ENCODE measurements at regions not wholly inside any gene's neighbourhood (a gene's known extent, or its start where the extent isn't known, plus 50 kb on each side); places are given as distances from the start of the nearest gene placed in this dataset.

DNA sequence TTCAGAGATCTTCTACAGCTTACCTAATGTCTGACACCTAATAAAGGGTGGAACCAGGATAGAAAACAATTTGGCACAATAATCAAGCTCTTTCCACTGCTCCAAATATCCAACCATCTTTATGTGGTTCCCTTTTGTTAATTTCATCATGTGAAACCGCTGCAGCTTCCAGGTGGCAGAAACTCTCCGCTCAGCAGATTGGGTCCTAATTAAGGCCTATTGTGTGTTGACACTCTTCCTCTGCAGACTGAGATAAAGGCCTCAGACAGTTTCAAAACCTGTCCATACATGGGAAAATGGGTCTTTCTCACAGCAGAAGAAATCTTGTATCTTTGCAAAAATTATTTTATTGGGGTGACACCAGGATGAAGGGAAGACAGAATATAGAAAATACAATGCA is 1002.4 kb upstream of the SEMA6D start:
- Mint-ChIP-seq H3K27ac (peak overlapping the region in 1 of 3 donors; percentile 78), H3K9me3 (peaks cover 0 to 20% (median 3%) of the 10 kb centered on the region in 3 donors), H3K4me1 (no peaks in the 10 kb centered on the region), H3K4me3 (no peak overlapping the region), H3K27me3 (no peaks in the 10 kb centered on the region), H3K36me3 (no peaks in the 10 kb centered on the region)

DNA sequence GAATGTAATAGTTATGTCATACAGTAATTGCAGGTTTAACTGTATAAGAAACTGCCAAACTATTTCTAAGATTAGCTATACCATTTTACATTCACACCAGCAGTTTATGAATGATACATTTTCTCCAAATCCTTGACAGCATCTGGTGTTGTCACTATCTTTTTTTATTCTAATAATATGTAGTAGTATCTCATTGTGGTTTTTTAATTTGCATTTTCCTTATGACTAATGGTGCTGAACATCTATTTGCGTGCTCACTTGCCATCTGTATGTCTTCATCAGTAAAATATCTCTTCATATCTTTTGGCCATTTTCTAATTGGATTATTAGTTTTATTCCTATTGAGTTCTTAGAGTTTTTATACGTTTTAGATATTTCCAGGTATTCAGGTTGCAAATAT is 994.0 kb upstream of the SEMA6D start:
- H3K36me3 Mint-ChIP-seq: no peaks in the 10 kb centered on the region
- H3K27ac Mint-ChIP-seq: no peak overlapping the region
- H3K4me1 Mint-ChIP-seq: no peaks in the 10 kb centered on the region
- H3K27me3 Mint-ChIP-seq: no peaks in the 10 kb centered on the region
- H3K9me3 Mint-ChIP-seq: peaks cover 5 to 52% (median 16%) of the 10 kb centered on the region in 3 donors
- H3K4me3 Mint-ChIP-seq: no peak overlapping the region

- Mint-ChIP-seq H3K27ac (no peak overlapping the region), H3K4me1 (no peaks in the 10 kb centered on the region), H3K4me3 (no peak overlapping the region), H3K36me3 (no peaks in the 10 kb centered on the region), H3K27me3 (no peaks in the 10 kb centered on the region), H3K9me3 (peaks cover 4 to 24% (median 14%) of the 10 kb centered on the region in 3 donors)
Measured at GRCh38 chr15:46732060-46732459, 985.2 kb upstream of the SEMA6D start.

DNA sequence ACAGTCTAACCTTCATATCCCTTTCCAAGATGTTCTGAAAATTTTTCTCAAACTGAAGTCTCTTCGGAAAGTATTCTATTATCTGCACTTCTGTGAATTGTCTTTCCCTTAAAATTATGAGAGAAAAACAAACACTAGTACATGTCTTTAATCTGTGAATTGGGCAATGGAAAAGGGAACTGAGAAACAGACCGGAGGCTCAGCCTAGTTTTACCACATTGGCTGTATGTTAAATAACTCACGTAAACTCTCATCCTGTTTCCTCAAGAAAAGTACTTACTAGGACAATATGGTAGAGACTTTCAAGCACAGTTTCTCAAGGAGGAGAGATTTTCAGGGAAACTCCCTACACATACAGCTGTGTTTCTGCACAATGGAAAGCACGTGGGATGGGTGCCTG is 982.2 kb upstream of the SEMA6D start:
- peaks cover 2 to 4% (median 2%) of the 10 kb centered on the region in 3 donors for H3K9me3 Mint-ChIP-seq
- no peaks in the 10 kb centered on the region for H3K4me1 Mint-ChIP-seq
- no peak overlapping the region for H3K27ac Mint-ChIP-seq
- H3K4me3 Mint-ChIP-seq: no peak overlapping the region
- no peaks in the 10 kb centered on the region for H3K36me3 Mint-ChIP-seq
- H3K27me3 Mint-ChIP-seq: no peaks in the 10 kb centered on the region

DNA sequence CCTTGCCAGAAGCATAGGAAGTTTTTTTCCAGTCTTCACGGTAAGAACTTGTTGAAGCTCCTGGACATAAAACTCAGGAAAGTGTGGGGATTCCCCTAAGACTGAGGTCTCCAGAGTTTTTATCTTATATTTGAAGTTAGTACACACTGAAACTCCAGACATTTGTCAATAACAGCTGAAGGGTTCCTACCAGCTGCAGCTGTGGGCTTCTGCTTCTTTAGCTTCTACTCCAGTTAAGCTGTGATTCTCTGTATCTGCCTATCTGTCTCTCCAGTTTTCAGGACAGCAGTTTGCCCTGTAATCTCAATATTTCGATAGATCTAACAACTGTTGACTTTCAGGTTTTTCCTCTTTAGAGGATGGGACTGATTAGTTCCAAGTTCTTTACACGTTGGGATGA is 966.0 kb upstream of the SEMA6D start:
- no peaks in the 10 kb centered on the region for H3K36me3 Mint-ChIP-seq
- H3K27me3 Mint-ChIP-seq: no peaks in the 10 kb centered on the region
- H3K9me3 Mint-ChIP-seq: peaks cover 0 to 22% (median 4%) of the 10 kb centered on the region in 3 donors
- H3K27ac Mint-ChIP-seq: no peak overlapping the region
- no peak overlapping the region for H3K4me3 Mint-ChIP-seq
- H3K4me1 Mint-ChIP-seq: no peaks in the 10 kb centered on the region

DNA sequence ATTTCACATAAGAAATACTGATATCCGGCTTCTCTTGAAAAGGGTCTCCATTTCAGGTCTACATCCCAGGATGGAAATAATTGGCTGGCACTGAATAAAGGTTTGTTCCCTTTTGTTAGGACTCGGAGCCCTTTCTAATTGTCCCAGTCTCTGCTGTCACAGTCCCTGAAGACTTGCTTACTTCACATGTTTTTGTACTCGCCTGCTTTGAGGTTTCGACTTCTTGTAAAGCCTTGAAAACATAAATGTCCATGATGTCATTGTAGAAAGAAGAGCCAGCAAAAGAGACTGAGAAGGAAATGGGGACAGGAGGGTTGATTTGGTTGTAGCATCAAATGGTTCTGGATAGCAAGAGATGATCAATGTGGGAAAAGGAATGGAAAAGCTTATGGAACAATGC is 963.4 kb upstream of the SEMA6D start:
- peaks cover 0 to 31% (median 6%) of the 10 kb centered on the region in 3 donors for H3K9me3 Mint-ChIP-seq
- no peaks in the 10 kb centered on the region for H3K27me3 Mint-ChIP-seq
- H3K4me3 Mint-ChIP-seq: no peak overlapping the region
- H3K36me3 Mint-ChIP-seq: no peaks in the 10 kb centered on the region
- H3K27ac Mint-ChIP-seq: no peak overlapping the region
- no peaks in the 10 kb centered on the region for H3K4me1 Mint-ChIP-seq

- Mint-ChIP-seq H3K27me3 (no peaks in the 10 kb centered on the region), H3K27ac (no peak overlapping the region), H3K4me1 (no peaks in the 10 kb centered on the region), H3K9me3 (peaks cover 3 to 19% (median 9%) of the 10 kb centered on the region in 3 donors), H3K4me3 (no peak overlapping the region), H3K36me3 (no peaks in the 10 kb centered on the region)
Measured at GRCh38 chr15:46763091-46763490, 954.2 kb upstream of the SEMA6D start.

- Mint-ChIP-seq H3K9me3 (peaks cover 6 to 23% (median 11%) of the 10 kb centered on the region in 3 donors), H3K27me3 (no peaks in the 10 kb centered on the region), H3K36me3 (no peaks in the 10 kb centered on the region), H3K4me3 (no peak overlapping the region), H3K27ac (no peak overlapping the region), H3K4me1 (no peaks in the 10 kb centered on the region)
Measured at GRCh38 chr15:46764851-46765250, 952.5 kb upstream of the SEMA6D start.

DNA sequence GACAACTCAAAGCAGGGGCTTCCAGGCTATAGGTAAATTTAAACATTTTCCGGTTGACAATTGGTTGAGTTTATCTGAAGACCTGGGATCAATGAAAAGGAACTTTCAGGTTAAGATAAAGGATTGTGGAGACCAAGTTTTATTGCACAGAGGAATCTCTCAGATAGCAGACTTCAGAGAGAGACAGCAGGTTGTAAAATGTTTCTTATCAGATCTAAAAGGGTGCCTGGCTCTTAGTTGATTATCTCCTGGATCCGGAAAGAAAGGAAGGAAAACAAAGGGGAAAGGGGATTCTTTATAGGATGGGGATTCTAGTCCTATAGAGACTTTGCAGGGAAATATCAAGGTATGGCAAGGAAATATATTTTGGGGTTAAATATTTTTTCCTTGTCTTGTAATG is 951.3 kb upstream of the SEMA6D start:
- Mint-ChIP-seq H3K9me3 (peaks cover 6 to 23% (median 11%) of the 10 kb centered on the region in 3 donors), H3K4me3 (no peak overlapping the region), H3K4me1 (no peaks in the 10 kb centered on the region), H3K36me3 (no peaks in the 10 kb centered on the region), H3K27ac (no peak overlapping the region), H3K27me3 (no peaks in the 10 kb centered on the region)

GRCh38 chr15:46768287-46768686 is 949.0 kb upstream of the SEMA6D start:
- no peak overlapping the region for H3K4me3 Mint-ChIP-seq
- no peaks in the 10 kb centered on the region for H3K4me1 Mint-ChIP-seq
- no peaks in the 10 kb centered on the region for H3K27me3 Mint-ChIP-seq
- H3K27ac Mint-ChIP-seq: peak overlapping the region in 1 of 3 donors; percentile 13
- H3K9me3 Mint-ChIP-seq: peaks cover 6 to 23% (median 9%) of the 10 kb centered on the region in 3 donors
- H3K36me3 Mint-ChIP-seq: no peaks in the 10 kb centered on the region

DNA sequence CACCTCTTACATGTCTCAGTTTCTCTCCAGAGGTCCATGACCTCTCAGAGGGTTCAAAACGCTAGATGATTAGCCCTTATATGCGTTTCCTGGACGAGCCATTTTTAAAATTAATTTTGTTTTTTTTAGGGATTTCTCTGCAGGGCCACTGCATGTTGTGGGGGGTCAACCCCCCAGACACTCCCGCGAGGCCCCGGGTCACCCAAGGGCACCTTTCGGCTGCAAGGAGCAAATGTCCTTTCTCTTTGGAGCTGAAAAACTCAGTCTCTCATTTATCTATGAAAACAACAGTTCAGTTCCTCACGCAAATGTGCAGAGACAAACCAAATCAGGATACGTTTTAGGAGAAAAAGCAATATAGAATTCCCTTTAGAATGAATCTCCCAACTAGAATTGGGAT is 944.3 kb upstream of the SEMA6D start:
- H3K4me1 Mint-ChIP-seq: no peaks in the 10 kb centered on the region
- H3K9me3 Mint-ChIP-seq: peaks cover 4 to 9% (median 5%) of the 10 kb centered on the region in 3 donors
- no peak overlapping the region for H3K27ac Mint-ChIP-seq
- H3K36me3 Mint-ChIP-seq: no peaks in the 10 kb centered on the region
- no peaks in the 10 kb centered on the region for H3K27me3 Mint-ChIP-seq
- no peak overlapping the region for H3K4me3 Mint-ChIP-seq

DNA sequence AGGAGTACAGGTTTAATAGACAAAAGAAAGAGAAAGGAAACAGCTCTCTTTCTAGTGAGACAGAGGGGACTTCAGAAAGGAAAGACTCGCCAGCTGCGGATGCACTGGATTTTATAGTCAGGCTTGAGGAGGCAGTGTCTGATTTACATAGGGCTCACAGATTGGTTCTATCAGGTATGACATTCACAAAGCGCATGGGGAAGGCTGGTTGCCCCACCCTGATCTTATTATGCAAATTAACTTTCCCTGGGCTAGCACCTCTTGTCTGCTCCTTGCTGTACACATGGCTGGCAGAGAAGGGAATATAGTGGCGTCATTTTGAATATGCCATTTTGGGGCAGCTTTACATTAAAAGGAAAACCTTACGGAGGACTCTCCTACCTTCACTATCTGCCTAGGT is 938.4 kb upstream of the SEMA6D start:
- Mint-ChIP-seq H3K27ac (no peak overlapping the region), H3K36me3 (no peaks in the 10 kb centered on the region), H3K4me1 (no peaks in the 10 kb centered on the region), H3K9me3 (peaks cover 3 to 9% (median 4%) of the 10 kb centered on the region in 3 donors), H3K27me3 (no peaks in the 10 kb centered on the region), H3K4me3 (no peak overlapping the region)

DNA sequence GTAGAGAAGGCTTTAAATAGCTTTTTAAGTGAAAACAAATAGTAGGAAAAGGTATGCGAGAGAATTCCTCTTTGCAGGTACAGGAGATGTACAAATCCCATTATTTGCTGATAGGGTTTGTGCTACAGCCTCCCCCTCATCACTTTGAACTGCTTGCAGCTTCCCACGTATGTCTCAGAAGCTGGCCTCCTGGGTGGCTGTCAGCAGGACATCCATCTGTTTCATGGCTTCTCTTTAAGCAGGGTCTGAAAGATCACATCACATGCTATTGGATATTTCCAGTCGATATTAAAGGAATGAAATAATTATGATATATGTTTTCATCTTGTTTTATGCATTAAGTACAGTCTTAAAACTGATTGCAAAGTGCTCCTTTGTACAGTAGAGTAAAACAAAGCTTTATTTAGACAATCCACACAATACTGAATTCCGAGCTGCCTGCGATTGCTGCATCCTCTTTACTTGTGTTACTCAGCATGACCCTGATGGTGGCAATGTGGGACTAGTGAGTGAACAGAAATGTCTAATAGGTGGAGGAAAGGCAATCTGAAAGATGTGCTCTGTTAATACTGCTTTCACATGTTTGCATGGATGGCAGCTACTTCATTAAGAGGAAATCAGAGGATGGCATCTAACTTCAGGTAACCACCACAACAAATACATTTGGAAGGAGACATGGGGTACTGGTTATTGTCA is 930.6 kb upstream of the SEMA6D start:
- Mint-ChIP-seq H3K27me3 (no peaks in the 10 kb centered on the region), H3K4me1 (no peaks in the 10 kb centered on the region), H3K27ac (no peak overlapping the region), H3K9me3 (peaks cover 0 to 2% (median 0%) of the 10 kb centered on the region in 3 donors), H3K36me3 (no peaks in the 10 kb centered on the region), H3K4me3 (no peak overlapping the region)

GRCh38 chr15:46795685-46796084 is 921.6 kb upstream of the SEMA6D start:
- no peaks in the 10 kb centered on the region for H3K36me3 Mint-ChIP-seq
- no peak overlapping the region for H3K4me3 Mint-ChIP-seq
- H3K27ac Mint-ChIP-seq: no peak overlapping the region
- no peaks in the 10 kb centered on the region for H3K27me3 Mint-ChIP-seq
- H3K4me1 Mint-ChIP-seq: no peaks in the 10 kb centered on the region
- H3K9me3 Mint-ChIP-seq: peaks cover 4 to 8% (median 7%) of the 10 kb centered on the region in 3 donors

DNA sequence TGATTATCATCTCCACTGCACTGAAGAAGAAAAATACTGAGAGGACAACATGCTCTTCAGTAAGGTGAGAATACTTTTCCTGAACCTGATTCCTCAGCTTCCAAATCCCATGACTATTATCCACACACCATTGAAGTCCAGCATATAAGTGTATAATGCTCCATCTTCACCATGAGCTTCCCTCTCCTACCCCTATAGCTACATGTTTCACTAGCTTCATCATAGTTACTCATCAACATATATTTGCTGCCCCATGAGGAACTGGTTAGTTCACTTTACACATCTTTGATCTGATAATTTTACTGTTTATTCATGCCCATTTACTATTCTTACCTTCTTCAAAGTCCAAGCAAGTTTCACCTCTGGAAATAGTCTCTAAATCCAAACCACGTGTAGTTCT is 908.5 kb upstream of the SEMA6D start:
- H3K4me1 Mint-ChIP-seq: no peaks in the 10 kb centered on the region
- H3K4me3 Mint-ChIP-seq: no peak overlapping the region
- H3K36me3 Mint-ChIP-seq: no peaks in the 10 kb centered on the region
- H3K27ac Mint-ChIP-seq: no peak overlapping the region
- no peaks in the 10 kb centered on the region for H3K27me3 Mint-ChIP-seq
- H3K9me3 Mint-ChIP-seq: peaks cover 0 to 6% (median 2%) of the 10 kb centered on the region in 3 donors

GRCh38 chr15:46815240-46815639 is 902.1 kb upstream of the SEMA6D start:
- Mint-ChIP-seq H3K4me3 (no peak overlapping the region), H3K9me3 (peaks cover 0 to 5% (median 0%) of the 10 kb centered on the region in 3 donors), H3K4me1 (no peaks in the 10 kb centered on the region), H3K36me3 (no peaks in the 10 kb centered on the region), H3K27ac (no peak overlapping the region), H3K27me3 (no peaks in the 10 kb centered on the region)

Data from IgD-negative memory B cell (primary cell).